HG02798 (cell line): ENCODE measurements at regions not wholly inside any gene's neighbourhood (a gene's known extent, or its start where the extent isn't known, plus 50 kb on each side); places are given as distances from the start of the nearest gene placed in this dataset.

Experiments
- ATAC-seq: cut with Tn5 transposase; IDR thresholded peaks from one replicate; pipeline ENCODE4 v1.9.1; 2021; ENCODE audit warnings: mild to moderate bottlenecking; ENCODE audit not compliant: unreplicated experiment, poor library complexity

DNA sequence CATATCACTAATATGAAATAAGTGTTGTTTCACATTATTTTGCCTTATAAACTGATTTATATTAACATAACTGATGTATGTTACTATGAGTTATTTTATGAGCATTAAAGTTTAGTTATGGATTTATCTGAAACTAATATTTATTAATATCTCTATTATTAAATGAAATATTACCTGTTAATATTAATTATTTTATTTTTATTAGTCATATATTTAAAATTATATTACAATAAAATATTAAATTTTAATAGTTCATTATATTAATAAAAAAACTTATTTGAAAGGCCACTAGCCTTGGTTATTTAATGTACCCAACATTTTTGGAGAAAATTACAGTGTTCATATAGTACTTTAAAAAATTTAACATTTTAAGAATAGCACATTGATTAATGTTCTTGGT is 1643.4 kb upstream of the MIR17HG start:
- ATAC-seq = no peak

DNA sequence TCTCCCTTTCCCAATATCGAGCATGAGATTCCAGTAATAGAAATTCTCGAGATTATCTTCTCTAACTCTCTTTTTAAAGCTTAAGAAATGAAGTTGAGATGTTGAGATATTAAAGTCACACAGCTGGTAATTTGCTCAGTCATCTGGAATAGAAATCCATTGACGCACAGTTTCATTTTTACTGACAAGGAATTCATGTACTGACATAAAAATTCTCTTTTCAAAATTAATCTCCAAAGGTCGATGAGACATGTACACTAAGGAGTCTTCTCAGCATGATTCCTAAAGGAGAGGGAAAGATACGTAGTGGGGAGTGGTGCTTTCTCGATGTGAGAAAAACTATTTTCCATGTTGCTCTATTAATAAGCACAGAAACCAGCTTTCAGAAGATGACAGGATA is 1639.5 kb upstream of the MIR17HG start:
- ATAC-seq = no peak

DNA sequence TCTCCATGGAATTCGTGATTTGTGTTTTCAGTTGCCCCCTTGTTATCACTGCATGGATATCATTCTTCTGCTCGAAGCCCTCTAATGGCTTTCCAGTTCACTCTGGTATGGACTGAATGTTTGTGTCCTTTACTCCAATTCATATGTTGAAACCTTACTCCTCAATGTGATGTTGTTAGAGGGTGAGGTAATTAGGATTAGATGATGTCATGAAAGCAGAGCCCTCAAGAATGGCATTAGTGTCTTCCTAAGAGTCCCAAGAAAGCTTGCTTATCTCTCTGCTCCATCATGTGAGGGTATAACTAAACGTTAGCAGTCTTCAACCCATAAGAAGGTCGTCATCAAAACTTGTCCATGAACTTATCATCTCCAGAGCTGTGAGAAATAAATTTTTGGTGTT is 1626.3 kb upstream of the MIR17HG start:
- no peak for ATAC-seq

DNA sequence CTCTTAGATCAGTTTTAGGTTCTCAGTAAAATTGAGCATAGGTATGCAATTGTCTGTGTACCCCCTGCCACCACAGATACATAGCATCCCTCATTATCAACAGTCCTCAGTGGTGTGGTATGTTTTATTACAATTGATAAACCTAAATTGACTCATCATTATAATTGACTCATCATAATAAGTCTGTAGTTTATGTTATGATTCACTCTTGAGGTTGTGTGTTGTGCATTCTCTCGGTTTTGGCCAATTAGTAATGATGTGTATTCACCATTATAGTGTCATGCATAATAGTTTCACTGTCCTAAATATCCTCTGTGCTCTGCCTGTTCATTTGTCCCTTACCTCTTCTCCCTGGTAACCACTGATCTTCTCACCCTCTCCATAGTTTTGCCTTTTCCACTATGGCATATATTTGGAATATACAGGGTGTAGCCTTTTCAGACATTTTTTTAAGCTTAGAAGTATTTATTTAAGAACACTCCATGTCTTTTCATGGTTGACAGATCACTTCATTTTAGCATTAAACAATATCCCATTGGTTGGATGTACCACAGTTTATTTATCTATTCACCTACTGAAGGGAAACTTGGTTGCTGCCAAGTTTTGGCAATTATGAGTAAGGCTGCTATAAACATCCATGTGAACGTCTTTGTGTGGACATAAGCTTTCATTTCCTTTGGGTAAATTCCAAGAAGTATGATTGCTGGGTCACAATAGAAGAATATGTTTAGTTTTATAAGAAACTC is 1620.6 kb upstream of the MIR17HG start:
- no peak for ATAC-seq

DNA sequence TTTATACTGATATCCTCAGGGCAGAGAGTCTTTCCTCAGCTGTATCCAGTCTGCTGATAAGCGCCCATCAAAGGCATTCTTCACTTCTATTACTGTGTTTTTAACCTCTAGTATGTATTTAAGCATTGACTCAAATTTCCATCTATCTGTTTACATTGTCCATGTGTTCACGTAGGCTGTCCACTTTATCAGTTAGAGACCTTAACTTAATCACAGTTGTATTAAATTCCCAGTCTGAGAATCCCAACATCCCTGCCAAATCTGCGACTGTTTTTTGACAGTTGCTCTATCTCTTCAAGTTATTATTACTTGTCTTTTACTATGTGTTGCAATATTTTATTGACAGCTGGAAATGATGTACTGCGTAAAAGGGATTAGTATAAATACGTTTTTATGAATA is 1613.7 kb upstream of the MIR17HG start:
- no peak for ATAC-seq

DNA sequence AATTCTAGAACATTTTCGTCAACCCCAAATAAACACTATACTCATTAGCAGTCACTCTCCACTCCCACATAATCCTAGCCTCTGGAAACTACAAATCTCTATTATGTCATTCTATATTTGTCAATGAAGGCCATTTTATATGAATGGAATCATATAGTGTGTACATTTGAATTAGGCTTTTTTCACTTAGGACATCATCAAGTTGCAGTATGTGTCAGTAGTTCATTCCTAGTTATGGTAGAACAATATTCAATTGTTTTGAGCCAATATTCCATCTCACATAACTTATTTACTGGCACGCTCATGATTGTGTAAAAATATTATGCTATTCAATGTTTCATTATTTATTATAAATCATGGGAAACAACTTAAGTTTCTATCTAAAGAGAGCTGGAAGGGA is 1610.4 kb upstream of the MIR17HG start:
- ATAC-seq = no peak

DNA sequence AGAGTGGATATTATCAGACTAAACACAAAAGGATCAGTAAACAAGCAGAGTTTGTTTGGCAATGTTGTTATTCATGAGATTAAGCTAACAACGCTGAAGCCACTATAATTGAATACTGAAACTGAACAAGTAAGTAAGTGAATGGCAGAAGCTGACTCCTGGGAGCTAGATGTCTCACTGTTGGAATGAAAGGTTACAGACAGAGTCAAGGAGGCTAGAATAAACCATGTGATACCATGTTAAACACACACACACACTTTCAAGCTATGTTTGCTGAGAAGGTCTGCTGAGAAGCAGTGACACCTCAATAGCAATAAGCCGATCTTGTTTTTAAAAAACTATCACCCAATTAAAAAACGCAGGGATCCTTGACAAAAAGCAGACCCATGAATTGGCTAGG is 1609.4 kb upstream of the MIR17HG start:
- ATAC-seq = no peak

DNA sequence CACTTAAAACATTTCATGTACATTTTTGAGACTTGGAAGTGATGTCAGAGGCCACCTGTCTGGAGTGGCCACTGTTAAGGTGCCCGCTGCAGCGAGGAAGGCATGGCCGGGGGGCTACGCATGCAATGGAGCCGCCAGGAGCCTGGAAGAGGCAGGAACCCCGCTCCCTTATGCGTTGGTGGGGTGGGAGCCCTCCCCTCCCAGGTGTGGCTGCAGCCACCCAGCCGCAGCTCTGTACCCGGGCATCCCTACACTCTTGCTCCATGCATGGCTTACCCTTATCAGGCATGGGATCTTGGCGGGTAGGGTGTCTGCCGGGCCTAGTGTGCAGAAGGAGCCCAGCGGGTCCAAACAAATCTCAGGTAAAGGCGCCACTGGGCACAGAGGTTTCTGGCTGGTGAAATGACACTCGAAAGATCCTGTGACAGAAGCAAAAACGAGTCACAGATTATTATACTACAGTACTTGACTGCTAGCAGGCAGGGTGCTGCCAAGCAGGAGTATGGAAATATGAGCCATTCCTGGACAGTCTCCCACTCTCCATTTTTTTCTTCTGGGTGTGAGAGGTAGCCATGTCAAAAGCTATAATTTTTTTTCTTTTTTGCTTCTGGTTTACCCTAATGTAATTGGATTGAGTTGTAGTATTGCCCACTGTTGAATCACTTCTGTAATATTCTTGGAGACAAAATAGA is 1606.3 kb upstream of the MIR17HG start:
- ATAC-seq = no peak

DNA sequence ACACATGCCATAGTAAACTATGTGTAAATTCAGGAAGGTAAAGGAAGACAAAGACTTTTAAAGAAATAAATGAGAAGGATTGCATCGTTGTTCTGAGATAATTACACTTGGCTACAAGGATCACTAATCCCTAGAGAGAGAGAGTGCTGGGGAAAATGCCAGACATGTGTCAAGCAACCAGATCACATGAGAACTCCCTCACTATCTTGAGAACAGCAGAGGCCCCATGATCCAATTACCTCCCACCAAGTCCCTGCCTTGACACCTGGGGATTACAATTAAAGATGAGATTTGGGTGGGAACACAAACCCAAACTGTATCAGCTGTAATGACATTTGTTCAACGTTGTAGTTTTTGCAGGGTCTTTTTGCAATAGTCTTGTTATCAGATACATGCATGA is 1600.9 kb upstream of the MIR17HG start:
- ATAC-seq = no peak

DNA sequence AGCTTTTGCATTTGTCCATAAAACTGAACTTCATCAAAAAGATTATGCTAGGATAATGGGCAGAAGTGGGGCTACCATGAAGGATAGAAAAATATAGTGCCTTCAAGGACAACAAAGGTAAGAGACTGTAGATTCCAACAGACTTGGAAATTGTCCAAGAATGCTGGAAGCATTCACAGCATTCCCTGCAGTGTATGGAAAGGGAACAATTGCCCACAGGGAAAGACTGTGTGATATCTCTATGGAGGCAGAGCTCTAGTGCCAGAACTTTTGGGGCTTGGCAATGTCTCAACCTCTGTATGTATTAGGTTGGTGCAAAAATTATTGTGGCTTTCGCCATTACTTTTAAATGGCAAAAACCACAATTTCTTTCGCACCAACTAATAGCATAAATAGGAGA is 1598.8 kb upstream of the MIR17HG start:
- ATAC-seq = no peak

DNA sequence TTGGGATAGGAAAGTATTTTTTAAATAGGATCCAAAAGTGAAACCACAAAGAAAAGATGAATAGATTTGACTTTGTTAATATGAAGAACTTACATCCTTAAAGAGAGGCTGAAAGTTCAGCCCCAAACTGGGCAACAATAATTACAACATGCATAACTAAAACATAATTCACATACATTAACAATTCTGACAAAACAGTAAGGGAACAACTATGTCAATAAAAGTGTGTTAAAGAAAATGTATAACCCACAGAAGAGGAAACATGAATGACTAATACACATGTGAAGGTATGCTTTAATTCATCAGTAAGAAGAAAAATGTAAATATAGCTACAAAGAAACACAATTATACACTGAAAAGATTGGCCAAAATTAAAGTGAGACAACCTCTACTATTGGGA is 1597.6 kb upstream of the MIR17HG start:
- ATAC-seq = no peak

DNA sequence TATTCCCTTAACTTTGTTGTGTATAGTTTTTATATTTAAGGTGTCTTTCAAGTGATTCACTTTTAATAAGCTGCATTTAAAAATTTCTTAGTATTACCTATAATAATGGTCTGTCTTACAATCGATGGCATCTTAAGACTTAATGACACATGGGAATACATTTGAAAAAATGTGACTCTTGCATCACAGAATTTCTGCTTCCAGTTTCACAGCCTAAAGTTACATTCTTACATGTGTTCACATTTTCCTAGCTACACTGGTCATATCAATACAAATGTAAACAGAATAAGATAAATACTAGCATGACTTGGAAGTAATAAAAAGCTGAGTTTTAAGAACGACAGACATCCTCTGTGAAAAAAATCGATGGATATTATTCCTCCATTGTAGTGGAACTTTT is 1597.1 kb upstream of the MIR17HG start:
- ATAC-seq = no peak

DNA sequence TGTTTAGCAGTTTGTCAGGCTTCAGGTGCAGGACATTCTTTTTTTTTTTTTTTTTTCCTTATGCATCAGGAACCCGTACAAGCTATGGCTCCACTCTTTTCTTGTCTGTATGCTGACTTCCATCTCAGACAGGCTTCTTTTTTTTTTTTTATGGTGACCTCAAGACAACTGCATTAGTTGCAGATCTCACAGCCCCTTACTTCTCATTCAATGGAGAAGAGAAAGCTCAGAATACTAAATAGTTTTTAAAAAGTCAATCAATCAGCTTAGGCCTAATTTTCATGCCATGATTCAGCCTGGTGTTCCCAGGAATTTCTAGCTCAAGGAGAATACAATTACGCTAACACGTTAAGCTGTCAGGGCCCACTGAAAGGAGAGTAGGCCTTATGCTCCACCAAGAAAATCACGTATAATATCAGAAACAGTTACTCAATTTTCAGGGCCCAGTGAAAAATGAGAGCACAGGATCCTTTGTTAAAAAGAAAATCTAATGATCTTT is 1596.0 kb upstream of the MIR17HG start:
- no peak for ATAC-seq

DNA sequence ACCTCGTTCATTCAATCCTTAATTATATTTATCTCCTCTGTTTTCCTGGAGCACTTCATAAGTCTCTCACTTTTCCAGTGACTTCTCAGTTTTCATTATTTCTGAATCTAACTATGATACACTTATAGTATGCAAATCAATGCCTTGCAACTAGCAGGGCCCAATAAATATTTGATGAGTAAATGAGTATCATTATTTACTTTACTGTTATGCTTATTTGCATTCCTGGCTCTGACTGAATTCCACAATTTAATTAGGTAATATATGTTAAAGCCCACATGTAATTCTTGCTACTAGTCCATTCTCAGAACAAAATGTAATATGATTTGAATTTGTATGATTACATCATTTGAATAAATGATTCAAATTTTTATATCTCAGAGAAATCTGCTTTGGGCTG is 1595.1 kb upstream of the MIR17HG start:
- no peak for ATAC-seq

DNA sequence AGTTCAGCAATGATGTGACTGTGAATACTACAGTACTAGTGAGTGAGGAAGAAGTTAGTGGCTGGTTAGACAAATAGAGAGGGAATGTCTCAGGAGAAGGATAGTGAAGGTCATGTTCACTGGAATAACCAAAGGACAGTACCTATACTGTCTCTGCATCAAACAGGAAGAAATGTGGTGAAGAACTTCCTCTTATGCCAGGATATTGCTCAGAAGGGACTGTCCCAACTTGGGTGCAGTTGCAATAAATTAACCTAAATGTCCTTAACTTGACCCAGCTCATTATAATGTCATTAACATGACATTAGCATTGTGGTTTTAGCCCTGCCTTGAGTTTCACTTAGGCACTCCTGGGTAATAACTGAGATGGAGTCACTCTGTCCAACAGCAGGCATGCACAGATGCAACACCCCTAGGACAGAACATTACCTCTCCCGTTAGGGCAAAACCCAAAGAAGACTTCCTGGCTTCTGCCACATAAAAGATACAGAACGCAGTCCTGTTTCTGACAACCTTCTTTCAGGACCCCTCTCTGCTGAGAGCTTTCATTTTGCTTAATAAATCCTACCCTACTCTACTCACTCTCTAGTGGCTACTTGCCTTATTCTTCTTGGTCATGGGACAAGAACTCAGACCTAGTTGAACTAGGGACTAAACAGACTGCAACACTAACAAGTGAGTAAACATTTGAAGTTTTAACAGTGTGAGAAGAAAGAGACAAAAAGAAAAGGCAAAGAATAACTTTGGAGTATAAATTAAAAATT is 1591.6 kb upstream of the MIR17HG start:
- no peak for ATAC-seq

DNA sequence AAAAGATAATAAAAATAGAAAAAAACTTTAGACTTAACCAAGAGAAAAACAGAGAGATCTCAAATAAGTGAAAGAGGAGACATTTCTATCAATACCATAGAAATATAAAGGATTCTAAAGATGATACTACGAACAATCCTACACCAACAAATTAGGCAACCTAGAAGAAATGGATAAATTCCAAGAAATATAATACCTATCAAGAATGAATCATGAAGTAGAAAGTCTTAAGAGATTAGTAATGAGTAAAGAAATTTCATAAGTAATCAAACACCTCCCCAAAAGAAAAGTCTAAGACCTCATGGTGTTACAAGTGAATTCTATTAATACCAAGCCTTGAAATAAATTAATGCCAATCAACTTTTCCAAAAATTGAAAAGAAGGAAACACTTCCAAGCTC is 1584.5 kb upstream of the MIR17HG start:
- no peak for ATAC-seq

DNA sequence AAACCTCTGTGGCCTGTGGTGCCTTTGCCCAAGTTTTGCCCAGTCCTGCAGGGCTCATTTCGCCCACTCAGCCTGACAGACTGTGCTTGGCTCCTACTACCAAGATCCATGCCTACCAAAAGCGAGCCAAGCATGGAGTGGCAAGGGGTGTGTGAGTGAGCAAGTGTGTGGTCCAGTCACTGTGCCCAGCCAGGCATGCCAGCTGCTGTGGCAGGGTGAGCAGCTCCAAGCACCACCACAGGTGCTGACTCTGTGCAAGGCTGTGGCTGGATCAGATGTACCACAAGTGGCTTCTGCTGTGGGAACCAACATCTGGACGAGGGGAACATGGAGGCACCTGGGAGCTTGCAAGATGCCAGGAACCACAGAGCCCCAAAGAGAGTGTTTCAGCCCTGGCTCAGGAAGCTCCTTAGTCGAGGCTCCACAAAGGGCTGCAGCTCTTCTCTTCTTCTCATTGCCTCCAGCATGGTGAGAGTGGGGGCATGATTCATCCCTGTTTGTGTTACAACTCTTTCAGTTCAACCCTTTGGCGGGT is 1564.2 kb upstream of the MIR17HG start:
- ATAC-seq = no peak

DNA sequence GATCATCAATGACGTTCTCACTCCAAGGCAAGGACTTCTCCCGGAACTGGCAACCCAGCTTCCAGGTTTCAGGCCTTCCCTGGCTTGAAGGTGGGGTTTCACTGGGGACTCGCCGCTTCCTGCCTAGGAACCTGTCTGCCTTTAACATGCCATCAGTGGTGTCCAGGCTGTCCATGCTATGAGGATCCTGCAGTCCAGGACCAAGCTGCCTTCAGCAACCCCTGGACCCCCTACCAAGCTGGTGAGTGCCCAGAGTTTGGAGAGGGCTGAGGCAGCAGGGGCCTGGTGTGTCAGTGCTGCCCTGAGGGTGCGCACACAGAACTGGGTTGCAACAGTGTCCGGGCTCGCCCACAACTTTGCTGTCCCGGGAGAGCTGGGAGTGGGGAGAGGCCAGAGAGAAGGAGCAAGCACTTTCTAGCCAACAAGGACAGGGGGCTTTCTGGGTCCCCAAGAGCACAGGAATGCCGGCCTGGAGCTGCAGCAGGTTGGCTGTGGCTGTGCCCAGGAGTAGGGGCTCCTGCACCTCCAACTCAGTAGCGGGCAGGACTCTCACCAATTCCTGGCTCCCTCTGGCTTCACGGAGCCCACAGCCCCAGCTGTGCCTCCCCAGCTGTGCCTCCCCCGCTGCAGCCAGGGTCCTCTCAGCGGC is 1563.2 kb upstream of the MIR17HG start:
- no peak for ATAC-seq

DNA sequence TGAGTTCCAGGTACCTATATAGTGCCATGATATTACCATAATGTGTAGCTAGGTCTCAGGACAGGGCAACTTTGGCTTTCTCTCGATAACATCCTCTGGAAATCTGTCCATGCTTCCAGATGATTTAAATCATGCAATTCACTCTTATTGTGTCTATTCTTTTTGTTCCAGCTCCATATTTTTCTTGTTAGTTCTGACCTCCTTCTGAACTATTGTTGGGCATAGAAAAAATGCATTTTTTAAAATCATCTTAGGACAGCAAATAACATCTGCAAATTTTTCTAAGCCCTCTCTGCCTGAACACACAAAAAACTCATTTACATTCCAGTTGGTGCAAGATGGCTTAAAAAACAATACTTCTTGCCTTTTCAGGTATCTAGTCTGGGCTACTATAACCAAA is 1561.0 kb upstream of the MIR17HG start:
- no peak for ATAC-seq

DNA sequence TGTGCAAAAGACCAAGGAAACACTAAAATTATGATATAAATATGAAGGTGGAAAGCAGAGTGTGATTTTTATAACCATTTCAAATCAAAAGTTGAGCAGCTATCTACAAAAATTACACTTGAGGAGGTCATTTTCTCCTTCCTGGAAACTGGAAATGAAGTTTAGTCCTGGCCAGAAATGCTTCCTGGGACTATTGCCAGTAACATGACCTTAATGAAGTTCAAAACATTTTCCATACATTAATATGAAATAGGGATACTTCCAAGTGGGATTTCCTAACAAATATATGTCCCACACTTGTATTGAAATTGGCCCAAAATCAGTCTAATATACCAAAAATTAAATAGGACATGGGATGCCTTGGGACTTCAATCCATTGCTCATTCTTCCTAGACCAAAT is 1556.8 kb upstream of the MIR17HG start:
- ATAC-seq = no peak
